Endothelial cell of umbilical vein (primary cell): ENCODE measurements at regions not wholly inside any gene's neighbourhood (a gene's known extent, or its start where the extent isn't known, plus 50 kb on each side); places are given as distances from the start of the nearest gene placed in this dataset.

Experiments used
- BruUV-seq: library from RNA; stranded (reverse); fragments of 400-500 nt; replicated peaks from 2 replicates; lab custom pipeline; 2021; lab: Mats Ljungman, UMichigan
- CTCF ChIA-PET: fragments of 300-600, 350-600 bp; sonication (Branson Sonifier 250); formaldehyde crosslinking; loops from one replicate; lab custom pipeline; 2021; ENCODE audit warnings: antibody characterized with exemption, inconsistent platforms; lab: Charles Lee
- POLR2A ChIA-PET: fragments of 300-600, 350-600 bp; sonication (Branson Sonifier 250); formaldehyde crosslinking; loops from one replicate; lab custom pipeline; 2021; ENCODE audit warnings: antibody characterized with exemption, inconsistent platforms; lab: Charles Lee
- DNase-seq: peaks from one replicate; pipeline ENCODE4 v3.0.0-alpha.2; 2011; ENCODE audit warnings: low read depth, low spot score
- FAIRE-seq: peaks from 2 replicates; lab custom pipeline; 2011; peaks lifted over from hg19 to GRCh38; lab: Jason Lieb, UNC
- H2AFZ ChIP-seq: 2 replicates; pipeline ENCODE4 v1.6.0; 2012; ENCODE audit warnings: low read depth, low read length, control low read depth, inconsistent platforms
- H3K27ac ChIP-seq: 2 replicates; pipeline ENCODE4 v1.5.1; 2011; ENCODE audit warnings: low read depth, mild to moderate bottlenecking, control low read depth, low read length, moderate library complexity; ENCODE audit not compliant: insufficient read depth
- H3K27me3 ChIP-seq, 2 experiments: 2 replicates each; pipeline versions ENCODE4 v1.6.0 to v1.6.1; 2011; ENCODE audit warnings: low read length in 2 of 2, mixed read lengths in 1 of 2; ENCODE audit not compliant: control insufficient read depth in 2 of 2, insufficient read depth in 2 of 2
- H3K36me3 ChIP-seq, 2 experiments: 2 replicates in 1 of 2; 3 replicates in 1 of 2; pipeline ENCODE4 v1.5.1; 2011; ENCODE audit warnings: low read length in 2 of 2, mild to moderate bottlenecking in 1 of 2, moderate library complexity in 1 of 2; ENCODE audit not compliant: control insufficient read depth in 2 of 2, insufficient read depth in 2 of 2; ENCODE audit errors: extremely low read depth in 1 of 2
- H3K4me1 ChIP-seq: 3 replicates; pipeline ENCODE4 v1.5.1; 2011; ENCODE audit warnings: mild to moderate bottlenecking, low read length; ENCODE audit not compliant: control insufficient read depth, insufficient read depth; ENCODE audit errors: extremely low read depth
- H3K4me2 ChIP-seq: 2 replicates; pipeline ENCODE4 v1.6.1; 2011; ENCODE audit warnings: low read length, control low read depth, mixed read lengths; ENCODE audit not compliant: insufficient read depth
- H3K4me3 ChIP-seq, 3 experiments: fragments of 200-600 bp in 1 of 3; sonication (generic), shearing (Covaris generic) in 1 of 3; replicated peaks in 1 of 3; 2 replicates each; pipeline ENCODE4 v1.5.1; 2011 to 2016; ENCODE audit warnings: control low read depth in 3 of 3, low read length in 3 of 3, mild to moderate bottlenecking in 2 of 3, inconsistent platforms in 1 of 3, low read depth in 1 of 3, moderate library complexity in 1 of 3; ENCODE audit not compliant: insufficient read depth in 1 of 3
- H3K79me2 ChIP-seq: 2 replicates; pipeline ENCODE4 v1.6.0; 2012; ENCODE audit warnings: low read length, inconsistent platforms; ENCODE audit not compliant: control insufficient read depth, insufficient read depth
- H3K9ac ChIP-seq: replicated peaks from 2 replicates; pipeline ENCODE3; 2011; ENCODE audit warnings: low read length, control low read depth; ENCODE audit not compliant: insufficient read depth; ENCODE audit errors: extremely low read depth
- H3K9me1 ChIP-seq: replicated peaks from 3 replicates; pipeline ENCODE4 v1.6.0; 2011; ENCODE audit warnings: mild to moderate bottlenecking, low read length; ENCODE audit not compliant: control insufficient read depth, insufficient read depth; ENCODE audit errors: extremely low read depth
- H3K9me3 ChIP-seq: replicated peaks from 2 replicates; pipeline ENCODE4 v1.5.1; 2012; ENCODE audit warnings: low read length, inconsistent platforms; ENCODE audit not compliant: control insufficient read depth, insufficient read depth
- H4K20me1 ChIP-seq: replicated peaks from 2 replicates; pipeline ENCODE3; 2011; ENCODE audit warnings: mild to moderate bottlenecking, low read length; ENCODE audit not compliant: control insufficient read depth, insufficient read depth; ENCODE audit errors: extremely low read depth
- EZH2 ChIP-seq: IDR thresholded peaks from 2 replicates; pipeline ENCODE4 v1.6.1; 2012; ENCODE audit warnings: borderline replicate concordance, low read depth, mild to moderate bottlenecking, moderate library complexity, low read length, inconsistent platforms; ENCODE audit not compliant: severe bottlenecking
- FOS ChIP-seq: IDR thresholded peaks from 2 replicates; pipeline ENCODE4 v1.6.1; 2011; ENCODE audit warnings: mild to moderate bottlenecking, low read length, moderate library complexity, borderline replicate concordance; ENCODE audit not compliant: insufficient read depth
- GATA2 ChIP-seq: IDR thresholded peaks from 2 replicates; pipeline ENCODE4 v1.7.0; 2011; ENCODE audit warnings: low read depth, mild to moderate bottlenecking, moderate library complexity, mixed read lengths, low read length; ENCODE audit not compliant: insufficient read length, insufficient read depth
- JUN ChIP-seq: IDR thresholded peaks from 2 replicates; pipeline ENCODE4 v1.6.1; 2011; ENCODE audit warnings: borderline replicate concordance, low read depth; ENCODE audit not compliant: insufficient read length, insufficient read depth
- MYC ChIP-seq: IDR thresholded peaks from one replicate; pipeline ENCODE4 v1.6.1; 2011; ENCODE audit warnings: mild to moderate bottlenecking, low read depth, low read length
- POLR2A ChIP-seq: IDR thresholded peaks from 2 replicates; pipeline ENCODE4 v1.6.1; 2012; ENCODE audit warnings: low read depth, mild to moderate bottlenecking, control low read depth, low read length
- POLR2AphosphoS5 ChIP-seq: IDR thresholded peaks from 2 replicates; pipeline ENCODE4 v1.6.1; 2012; ENCODE audit warnings: low read depth, mild to moderate bottlenecking, control low read depth, low read length, moderate library complexity; ENCODE audit not compliant: insufficient read depth
- dilution Hi-C: fragments of 300-500 bp; cut with MboI; formaldehyde crosslinking; loops from one replicate; pipeline ENCODE4 v1.15.0; 2019; ENCODE audit warnings: low sequenced_read_pairs; ENCODE audit not compliant: extremely low pct_ligation_motif_present
- intact Hi-C: fragments of 100-400 bp; cut with micrococcal nuclease; formaldehyde crosslinking; loops from one replicate; pipeline ENCODE4 v1.10.0; 2022
- TF ChIP-seq, protein P1 (sequence below), 2 donors: IDR thresholded peaks; 1 replicate in 1 of 2; 2 replicates in 1 of 2; pipeline ENCODE4 v1.5.1; 2011; ENCODE audit warnings: low read length in 2 of 2, mild to moderate bottlenecking in 2 of 2, moderate library complexity in 2 of 2, control low read depth in 1 of 2, inconsistent platforms in 1 of 2, low read depth in 1 of 2; ENCODE audit not compliant: insufficient read depth in 1 of 2; ENCODE audit errors: extremely low read depth in 1 of 2
- TF ChIP-seq, protein P2 (sequence below): IDR thresholded peaks from 2 replicates; pipeline ENCODE4 v1.6.1; 2011; ENCODE audit not compliant: insufficient read depth, insufficient read length

DNA sequence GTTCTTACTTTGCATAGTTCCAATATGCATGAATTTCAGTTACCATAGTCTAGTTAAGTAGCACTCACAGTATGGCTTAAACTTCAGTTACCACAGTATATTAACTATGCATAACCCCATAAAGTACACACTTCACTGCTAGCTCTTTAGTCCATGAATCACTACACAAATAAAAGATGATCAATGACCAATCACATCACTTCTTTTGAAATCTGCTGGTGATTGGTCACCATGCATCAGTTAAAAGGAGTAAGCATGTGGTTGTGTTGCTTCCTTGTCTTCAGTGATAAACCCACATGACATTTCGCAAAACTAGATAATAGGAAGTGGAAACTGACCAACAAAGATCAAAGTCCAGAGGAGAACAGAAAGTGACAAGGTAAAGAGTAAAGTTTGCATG is 79.0 kb downstream of the TAF11L14 start:
- Histone ChIP-seq H3K4me2 (no peak overlapping the region), H2AFZ (no peak overlapping the region), H3K4me1 (no peaks in the 10 kb centered on the region), H3K27ac (no peak overlapping the region), H3K9me3 (no peaks in the 10 kb centered on the region), H3K9me1 (no peaks in the 10 kb centered on the region), H3K36me3 (no peaks in the 10 kb centered on the region), H3K9ac (no peak overlapping the region), H3K4me3 (no peak overlapping the region), H3K79me2 (no peaks in the 10 kb centered on the region), H4K20me1 (no peaks in the 10 kb centered on the region), H3K27me3 (no peaks in the 10 kb centered on the region)
- ChIA-PET POLR2A (no interaction called here), CTCF (no interaction called here)
- TF ChIP-seq GATA2 = no peak
- TF ChIP-seq, protein P1, sequence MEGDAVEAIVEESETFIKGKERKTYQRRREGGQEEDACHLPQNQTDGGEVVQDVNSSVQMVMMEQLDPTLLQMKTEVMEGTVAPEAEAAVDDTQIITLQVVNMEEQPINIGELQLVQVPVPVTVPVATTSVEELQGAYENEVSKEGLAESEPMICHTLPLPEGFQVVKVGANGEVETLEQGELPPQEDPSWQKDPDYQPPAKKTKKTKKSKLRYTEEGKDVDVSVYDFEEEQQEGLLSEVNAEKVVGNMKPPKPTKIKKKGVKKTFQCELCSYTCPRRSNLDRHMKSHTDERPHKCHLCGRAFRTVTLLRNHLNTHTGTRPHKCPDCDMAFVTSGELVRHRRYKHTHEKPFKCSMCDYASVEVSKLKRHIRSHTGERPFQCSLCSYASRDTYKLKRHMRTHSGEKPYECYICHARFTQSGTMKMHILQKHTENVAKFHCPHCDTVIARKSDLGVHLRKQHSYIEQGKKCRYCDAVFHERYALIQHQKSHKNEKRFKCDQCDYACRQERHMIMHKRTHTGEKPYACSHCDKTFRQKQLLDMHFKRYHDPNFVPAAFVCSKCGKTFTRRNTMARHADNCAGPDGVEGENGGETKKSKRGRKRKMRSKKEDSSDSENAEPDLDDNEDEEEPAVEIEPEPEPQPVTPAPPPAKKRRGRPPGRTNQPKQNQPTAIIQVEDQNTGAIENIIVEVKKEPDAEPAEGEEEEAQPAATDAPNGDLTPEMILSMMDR (IDR thresholded peaks at IDR 0.05; ENCODE audit: extremely low read depth in 1 of 2, insufficient read depth in 1 of 2, low read depth in 1 of 2, low read length in 2 of 2) = no peak
- no peak for TF ChIP-seq POLR2A
- no peak for TF ChIP-seq JUN
- no peak for TF ChIP-seq POLR2AphosphoS5
- TF ChIP-seq, protein P2, sequence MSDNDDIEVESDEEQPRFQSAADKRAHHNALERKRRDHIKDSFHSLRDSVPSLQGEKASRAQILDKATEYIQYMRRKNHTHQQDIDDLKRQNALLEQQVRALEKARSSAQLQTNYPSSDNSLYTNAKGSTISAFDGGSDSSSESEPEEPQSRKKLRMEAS = no peak
- TF ChIP-seq MYC = no peak
- TF ChIP-seq FOS = no peak
- TF ChIP-seq EZH2 = no peak
- intact Hi-C loops = no loop called here
- DNase-seq = no peak
- dilution Hi-C loops = no loop called here
- no TSS peak for BruUV-seq
- no peak for FAIRE-seq
